Keratinocyte (primary cell): ENCODE measurements at regions not wholly inside any gene's neighbourhood (a gene's known extent, or its start where the extent isn't known, plus 50 kb on each side); places are given as distances from the start of the nearest gene placed in this dataset.

Experiments
- DNase-seq: peaks from one replicate; pipeline ENCODE4 v3.0.0-alpha.2; 2011; ENCODE audit warnings: low read depth, missing footprints, low spot score
- FAIRE-seq: peaks from 2 replicates; lab custom pipeline; 2011; peaks lifted over from hg19 to GRCh38; lab: Jason Lieb, UNC
- H2AFZ ChIP-seq: 2 replicates; pipeline ENCODE4 v1.6.0; 2012; ENCODE audit warnings: low read length, control low read depth, inconsistent platforms; ENCODE audit not compliant: control insufficient read depth
- H3K27ac ChIP-seq: 2 replicates; pipeline ENCODE4 v1.5.1; 2011; ENCODE audit warnings: low read length; ENCODE audit not compliant: control insufficient read depth, insufficient read depth
- H3K27me3 ChIP-seq: 3 replicates; pipeline ENCODE4 v1.6.0; 2011; ENCODE audit warnings: low read length; ENCODE audit not compliant: control insufficient read depth, insufficient read depth; ENCODE audit errors: extremely low read depth
- H3K36me3 ChIP-seq, 2 experiments: 2 replicates in 1 of 2; 3 replicates in 1 of 2; pipeline ENCODE4 v1.5.1; 2011; ENCODE audit warnings: low read length in 2 of 2, mild to moderate bottlenecking in 1 of 2; ENCODE audit not compliant: control insufficient read depth in 2 of 2, insufficient read depth in 2 of 2; ENCODE audit errors: extremely low read depth in 1 of 2
- H3K4me1 ChIP-seq: 3 replicates; pipeline ENCODE4 v1.5.1; 2011; ENCODE audit warnings: low read length; ENCODE audit not compliant: control insufficient read depth, insufficient read depth; ENCODE audit errors: extremely low read depth
- H3K4me2 ChIP-seq: 3 replicates; pipeline ENCODE4 v1.6.0; 2011; ENCODE audit warnings: low read depth, low read length; ENCODE audit not compliant: control insufficient read depth, insufficient read depth; ENCODE audit errors: extremely low read depth
- H3K4me3 ChIP-seq, 3 experiments: fragments of 200-600 bp in 1 of 3; sonication (generic) in 1 of 3; 2 replicates in 2 of 3; 3 replicates in 1 of 3; pipeline ENCODE4 v1.5.1; 2011 to 2016; ENCODE audit warnings: low read length in 3 of 3, mild to moderate bottlenecking in 3 of 3, control low read depth in 2 of 3, inconsistent platforms in 1 of 3, low read depth in 1 of 3, mixed read lengths in 1 of 3, mixed run types in 1 of 3, moderate library complexity in 1 of 3; ENCODE audit not compliant: control insufficient read depth in 2 of 3, insufficient read depth in 2 of 3; ENCODE audit errors: extremely low read depth in 1 of 3
- H3K79me2 ChIP-seq: 2 replicates; pipeline ENCODE4 v1.6.0; 2012; ENCODE audit warnings: low read length; ENCODE audit not compliant: control insufficient read depth, insufficient read depth
- H3K9ac ChIP-seq: 3 replicates; pipeline ENCODE4 v1.6.0; 2011; ENCODE audit warnings: low read length; ENCODE audit not compliant: control insufficient read depth, insufficient read depth; ENCODE audit errors: extremely low read depth
- H3K9me1 ChIP-seq: 3 replicates; pipeline ENCODE4 v1.6.0; 2011; ENCODE audit warnings: low read length; ENCODE audit not compliant: control insufficient read depth, insufficient read depth; ENCODE audit errors: extremely low read depth
- H3K9me3 ChIP-seq: 2 replicates; pipeline ENCODE4 v1.5.1; 2012; ENCODE audit warnings: low read depth, low read length; ENCODE audit not compliant: control insufficient read depth
- H4K20me1 ChIP-seq: 3 replicates; pipeline ENCODE4 v1.6.0; 2011; ENCODE audit warnings: low read length; ENCODE audit not compliant: control insufficient read depth, insufficient read depth; ENCODE audit errors: extremely low read depth
- EZH2 ChIP-seq: IDR thresholded peaks from one replicate; pipeline ENCODE4 v1.6.1; 2012; ENCODE audit warnings: inconsistent platforms, mild to moderate bottlenecking, low read length, moderate library complexity
- dilution Hi-C: fragments of 300-500 bp; cut with MboI; formaldehyde crosslinking; loops from one replicate; pipeline ENCODE4 v1.7.0; 2020; ENCODE audit warnings: low sequenced_read_pairs; ENCODE audit not compliant: extremely low pct_ligation_motif_present
- TF ChIP-seq, protein P1 (sequence below), 3 experiments: IDR thresholded peaks in 1 of 3; conservative IDR thresholded peaks in 1 of 3; optimal IDR thresholded peaks in 1 of 3; 2 replicates in 2 of 3; 3 replicates in 1 of 3; pipeline versions ENCODE3 to v1.5.1; 2011; ENCODE audit warnings: low read length in 3 of 3, mild to moderate bottlenecking in 3 of 3, moderate library complexity in 2 of 3, control low read depth in 1 of 3, inconsistent platforms in 1 of 3; ENCODE audit not compliant: insufficient read depth in 2 of 3; ENCODE audit errors: extremely low read depth in 1 of 3

DNA sequence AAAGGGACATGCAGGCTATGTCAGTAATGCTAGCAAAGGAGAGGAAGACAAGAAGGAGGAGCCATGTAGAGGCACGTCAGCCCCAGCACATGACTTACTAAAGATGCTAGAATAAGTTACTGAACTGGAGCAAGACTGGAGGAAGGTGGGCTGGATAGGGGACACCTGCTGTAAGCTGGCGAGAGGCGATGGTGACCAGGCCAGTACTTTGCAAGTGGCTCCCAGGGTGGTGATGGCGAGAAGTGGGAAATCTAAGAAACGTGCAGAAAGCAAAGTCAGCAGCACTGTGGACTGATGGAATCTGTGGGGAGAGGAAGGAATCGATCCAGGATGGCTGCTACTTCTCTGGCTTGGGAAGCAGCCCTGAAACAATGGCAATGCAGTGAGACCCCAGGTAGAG is 617.1 kb upstream of the ADAMTS16 start:
- Histone ChIP-seq H3K4me3 (no peak overlapping the region), H3K9me3 (peaks cover 2% of the 10 kb centered on the region), H3K36me3 (no peaks in the 10 kb centered on the region), H3K4me1 (no peaks in the 10 kb centered on the region), H3K27ac (no peak overlapping the region), H4K20me1 (no peaks in the 10 kb centered on the region), H3K27me3 (no peaks in the 10 kb centered on the region), H3K79me2 (no peaks in the 10 kb centered on the region), H3K9me1 (no peaks in the 10 kb centered on the region), H3K4me2 (no peak overlapping the region), H3K9ac (no peak overlapping the region), H2AFZ (no peak overlapping the region)
- TF ChIP-seq EZH2 = no peak
- TF ChIP-seq, protein P1, sequence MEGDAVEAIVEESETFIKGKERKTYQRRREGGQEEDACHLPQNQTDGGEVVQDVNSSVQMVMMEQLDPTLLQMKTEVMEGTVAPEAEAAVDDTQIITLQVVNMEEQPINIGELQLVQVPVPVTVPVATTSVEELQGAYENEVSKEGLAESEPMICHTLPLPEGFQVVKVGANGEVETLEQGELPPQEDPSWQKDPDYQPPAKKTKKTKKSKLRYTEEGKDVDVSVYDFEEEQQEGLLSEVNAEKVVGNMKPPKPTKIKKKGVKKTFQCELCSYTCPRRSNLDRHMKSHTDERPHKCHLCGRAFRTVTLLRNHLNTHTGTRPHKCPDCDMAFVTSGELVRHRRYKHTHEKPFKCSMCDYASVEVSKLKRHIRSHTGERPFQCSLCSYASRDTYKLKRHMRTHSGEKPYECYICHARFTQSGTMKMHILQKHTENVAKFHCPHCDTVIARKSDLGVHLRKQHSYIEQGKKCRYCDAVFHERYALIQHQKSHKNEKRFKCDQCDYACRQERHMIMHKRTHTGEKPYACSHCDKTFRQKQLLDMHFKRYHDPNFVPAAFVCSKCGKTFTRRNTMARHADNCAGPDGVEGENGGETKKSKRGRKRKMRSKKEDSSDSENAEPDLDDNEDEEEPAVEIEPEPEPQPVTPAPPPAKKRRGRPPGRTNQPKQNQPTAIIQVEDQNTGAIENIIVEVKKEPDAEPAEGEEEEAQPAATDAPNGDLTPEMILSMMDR (optimal IDR thresholded peaks at IDR 0.05 in 1 of 3, IDR thresholded peaks at IDR 0.05 in 1 of 3, conservative IDR thresholded peaks at IDR 0.05 in 1 of 3; ENCODE audit: extremely low read depth in 1 of 3, insufficient read depth in 2 of 3, low read length in 3 of 3) = no peak
- FAIRE-seq (no peak), DNase-seq (no peak)
- dilution Hi-C loops = no loop called here

DNA sequence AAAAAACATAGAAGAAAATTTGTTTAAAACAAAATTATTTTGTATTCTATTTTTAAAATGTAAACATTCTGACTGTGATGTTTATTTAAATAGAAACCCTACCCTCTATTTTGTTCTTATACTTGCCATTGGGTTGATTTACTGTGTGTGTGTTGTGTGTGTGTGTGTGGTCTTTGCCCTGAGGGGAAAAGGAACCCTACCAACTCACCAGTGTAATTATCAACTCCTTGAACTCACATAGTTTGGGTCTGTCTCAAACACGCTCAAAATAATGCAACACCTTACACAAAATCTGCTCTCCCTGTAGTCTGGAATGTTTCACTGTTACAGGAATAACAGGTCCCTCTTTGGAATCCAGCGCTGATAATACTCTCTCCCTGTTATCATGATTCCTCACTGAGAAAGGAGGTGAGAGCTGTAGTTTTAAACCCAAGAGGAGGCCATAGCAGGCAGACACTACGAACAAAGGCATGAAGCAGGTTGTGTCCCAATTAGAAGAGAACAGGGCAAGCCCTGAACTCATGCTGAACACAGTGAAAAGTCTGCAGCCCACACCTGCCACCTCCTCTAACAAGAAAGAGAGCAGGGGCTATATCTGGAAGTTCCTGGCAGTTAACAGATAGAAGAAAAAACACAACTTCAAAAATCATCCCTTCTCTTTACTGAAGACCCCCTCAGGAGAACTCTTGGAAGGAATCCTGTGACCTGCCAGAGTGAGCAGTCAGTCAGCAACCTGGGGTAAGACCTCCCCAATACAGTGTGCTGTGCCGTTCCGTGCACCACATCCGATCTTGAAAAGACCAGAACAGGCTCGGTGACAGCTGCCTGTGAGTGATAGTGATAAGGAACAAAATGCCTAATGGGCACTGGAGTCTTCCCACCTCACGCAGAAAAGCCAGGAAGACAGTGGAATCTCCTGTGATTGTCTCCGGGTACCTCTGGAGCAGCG is 608.1 kb upstream of the ADAMTS16 start:
- H3K27me3 ChIP-seq = no peaks in the 10 kb centered on the region
- FAIRE-seq = no peak
- TF ChIP-seq EZH2 = no peak
- TF ChIP-seq, protein P1 (optimal IDR thresholded peaks at IDR 0.05 in 1 of 3, IDR thresholded peaks at IDR 0.05 in 1 of 3, conservative IDR thresholded peaks at IDR 0.05 in 1 of 3; ENCODE audit: extremely low read depth in 1 of 3, insufficient read depth in 2 of 3, low read length in 3 of 3) = no peak

More for the DNA sequence above, 608.1 kb upstream of the ADAMTS16 start:
- no peaks in the 10 kb centered on the region for H3K4me1 ChIP-seq
- H3K4me3 ChIP-seq = no peak overlapping the region
- H2AFZ ChIP-seq = no peak overlapping the region
- no peaks in the 10 kb centered on the region for H3K36me3 ChIP-seq
- H4K20me1 ChIP-seq = no peaks in the 10 kb centered on the region
- no peak for DNase-seq
- no peak overlapping the region for H3K27ac ChIP-seq
- H3K9me3 ChIP-seq = no peaks in the 10 kb centered on the region
- no peak overlapping the region for H3K9ac ChIP-seq
- H3K4me2 ChIP-seq = no peak overlapping the region
- H3K9me1 ChIP-seq = no peaks in the 10 kb centered on the region
- dilution Hi-C loops = no loop called here
- H3K79me2 ChIP-seq = no peaks in the 10 kb centered on the region
